HEK293 (cell line): ENCODE measurements at regions not wholly inside any gene's neighbourhood (a gene's known extent, or its start where the extent isn't known, plus 50 kb on each side); places are given as distances from the start of the nearest gene placed in this dataset.

Experiments used
- TCF7L2 ChIP-seq: IDR thresholded peaks from 2 replicates; pipeline ENCODE4 v1.6.1; 2011; ENCODE audit warnings: low read depth, mild to moderate bottlenecking, inconsistent platforms, low read length, moderate library complexity, borderline replicate concordance
- ZBTB20 ChIP-seq: fragments of 450-650 bp; formaldehyde crosslinking; IDR thresholded peaks from 2 replicates; pipeline ENCODE4 v1.5.1; 2016; ENCODE audit warnings: missing biosample characterization, missing genetic modification characterization
- ZEB2 ChIP-seq: fragments of 450-650 bp; formaldehyde crosslinking; IDR thresholded peaks from 2 replicates; pipeline ENCODE4 v1.5.1; 2016; ENCODE audit warnings: missing biosample characterization, missing genetic modification characterization
- ZNF184 ChIP-seq: fragments of 450-650 bp; IDR thresholded peaks from 2 replicates; pipeline ENCODE4 v1.5.1; 2018; ENCODE audit warnings: missing biosample characterization, mild to moderate bottlenecking, missing genetic modification characterization
- ZNF274 ChIP-seq, 2 experiments: fragments of 200-500 bp in 1 of 2; fragments of 450-650 bp in 1 of 2; sonication (Bioruptor generic) in 1 of 2; formaldehyde crosslinking in 1 of 2; IDR thresholded peaks; 2 replicates each; pipeline versions ENCODE4 v1.5.1 to v1.6.1; 2014 to 2016; ENCODE audit warnings: borderline replicate concordance in 1 of 2, inconsistent platforms in 1 of 2, low read length in 1 of 2, missing biosample characterization in 1 of 2, missing genetic modification characterization in 1 of 2
- ZNF324 ChIP-seq: fragments of 450-650 bp; formaldehyde crosslinking; IDR thresholded peaks from 2 replicates; pipeline ENCODE4 v1.5.1; 2016; ENCODE audit warnings: missing biosample characterization, missing genetic modification characterization
- ZNF335 ChIP-seq: fragments of 450-650 bp; formaldehyde crosslinking; conservative IDR thresholded peaks from 2 replicates; pipeline ENCODE4 v1.5.1; 2016; ENCODE audit warnings: missing biosample characterization, missing genetic modification characterization
- ZSCAN16 ChIP-seq: fragments of 450-650 bp; formaldehyde crosslinking; IDR thresholded peaks from 2 replicates; pipeline ENCODE4 v1.5.1; 2016; ENCODE audit warnings: missing biosample characterization, missing genetic modification characterization
- TF ChIP-seq, protein P1 (sequence below): fragments of 450-650 bp; formaldehyde crosslinking; IDR thresholded peaks from 2 replicates; pipeline ENCODE4 v1.5.1; 2016; ENCODE audit warnings: missing biosample characterization, missing genetic modification characterization
- TF ChIP-seq, protein P2 (sequence below): fragments of 450-650 bp; formaldehyde crosslinking; IDR thresholded peaks from 2 replicates; pipeline ENCODE4 v1.5.1; 2016; ENCODE audit warnings: missing biosample characterization, missing genetic modification characterization, low read depth
- TF ChIP-seq, protein P3 (sequence below): fragments of 450-650 bp; formaldehyde crosslinking; IDR thresholded peaks from 2 replicates; pipeline ENCODE4 v1.5.1; 2016; ENCODE audit warnings: missing biosample characterization, missing genetic modification characterization

DNA sequence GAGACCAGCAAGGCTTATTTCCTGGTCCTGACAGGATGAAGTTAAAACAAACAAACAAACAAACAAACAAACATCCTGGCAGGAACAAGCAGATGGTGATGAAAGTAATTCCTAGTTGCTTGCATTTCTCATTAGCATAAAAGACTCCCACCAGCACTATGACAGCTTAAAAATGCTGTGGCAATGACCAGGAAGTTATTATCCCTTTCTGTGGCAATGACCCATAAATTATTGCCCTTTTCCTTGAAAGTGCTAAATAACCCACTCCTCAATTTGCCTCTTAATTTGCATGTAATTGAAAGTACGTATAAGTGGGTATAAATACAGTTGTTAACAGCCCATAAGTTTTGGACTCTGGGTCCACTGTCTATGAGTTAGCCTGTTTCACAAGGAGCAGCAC lies 727.6 kb upstream of the NEGR1 start:
- TF ChIP-seq ZBTB20 = no peak
- TF ChIP-seq TCF7L2 = no peak
- TF ChIP-seq ZEB2 (tag by site-specific recombination) = no peak
- TF ChIP-seq, protein P1, sequence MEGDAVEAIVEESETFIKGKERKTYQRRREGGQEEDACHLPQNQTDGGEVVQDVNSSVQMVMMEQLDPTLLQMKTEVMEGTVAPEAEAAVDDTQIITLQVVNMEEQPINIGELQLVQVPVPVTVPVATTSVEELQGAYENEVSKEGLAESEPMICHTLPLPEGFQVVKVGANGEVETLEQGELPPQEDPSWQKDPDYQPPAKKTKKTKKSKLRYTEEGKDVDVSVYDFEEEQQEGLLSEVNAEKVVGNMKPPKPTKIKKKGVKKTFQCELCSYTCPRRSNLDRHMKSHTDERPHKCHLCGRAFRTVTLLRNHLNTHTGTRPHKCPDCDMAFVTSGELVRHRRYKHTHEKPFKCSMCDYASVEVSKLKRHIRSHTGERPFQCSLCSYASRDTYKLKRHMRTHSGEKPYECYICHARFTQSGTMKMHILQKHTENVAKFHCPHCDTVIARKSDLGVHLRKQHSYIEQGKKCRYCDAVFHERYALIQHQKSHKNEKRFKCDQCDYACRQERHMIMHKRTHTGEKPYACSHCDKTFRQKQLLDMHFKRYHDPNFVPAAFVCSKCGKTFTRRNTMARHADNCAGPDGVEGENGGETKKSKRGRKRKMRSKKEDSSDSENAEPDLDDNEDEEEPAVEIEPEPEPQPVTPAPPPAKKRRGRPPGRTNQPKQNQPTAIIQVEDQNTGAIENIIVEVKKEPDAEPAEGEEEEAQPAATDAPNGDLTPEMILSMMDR (tag by site-specific recombination) = no peak
- TF ChIP-seq, protein P2, sequence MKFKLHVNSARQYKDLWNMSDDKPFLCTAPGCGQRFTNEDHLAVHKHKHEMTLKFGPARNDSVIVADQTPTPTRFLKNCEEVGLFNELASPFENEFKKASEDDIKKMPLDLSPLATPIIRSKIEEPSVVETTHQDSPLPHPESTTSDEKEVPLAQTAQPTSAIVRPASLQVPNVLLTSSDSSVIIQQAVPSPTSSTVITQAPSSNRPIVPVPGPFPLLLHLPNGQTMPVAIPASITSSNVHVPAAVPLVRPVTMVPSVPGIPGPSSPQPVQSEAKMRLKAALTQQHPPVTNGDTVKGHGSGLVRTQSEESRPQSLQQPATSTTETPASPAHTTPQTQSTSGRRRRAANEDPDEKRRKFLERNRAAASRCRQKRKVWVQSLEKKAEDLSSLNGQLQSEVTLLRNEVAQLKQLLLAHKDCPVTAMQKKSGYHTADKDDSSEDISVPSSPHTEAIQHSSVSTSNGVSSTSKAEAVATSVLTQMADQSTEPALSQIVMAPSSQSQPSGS (tag by site-specific recombination) = no peak
- no peak for TF ChIP-seq ZNF274 (IDR thresholded peaks at IDR 0.05; ENCODE audit: low read length)
- no peak for TF ChIP-seq ZNF274 (tag by site-specific recombination; IDR thresholded peaks at IDR 0.05; ENCODE audit: borderline replicate concordance)
- TF ChIP-seq ZSCAN16 (tag by site-specific recombination) = no peak
- no peak for TF ChIP-seq ZNF335 (tag by site-specific recombination)
- TF ChIP-seq ZNF324 = no peak
- TF ChIP-seq, protein P3, sequence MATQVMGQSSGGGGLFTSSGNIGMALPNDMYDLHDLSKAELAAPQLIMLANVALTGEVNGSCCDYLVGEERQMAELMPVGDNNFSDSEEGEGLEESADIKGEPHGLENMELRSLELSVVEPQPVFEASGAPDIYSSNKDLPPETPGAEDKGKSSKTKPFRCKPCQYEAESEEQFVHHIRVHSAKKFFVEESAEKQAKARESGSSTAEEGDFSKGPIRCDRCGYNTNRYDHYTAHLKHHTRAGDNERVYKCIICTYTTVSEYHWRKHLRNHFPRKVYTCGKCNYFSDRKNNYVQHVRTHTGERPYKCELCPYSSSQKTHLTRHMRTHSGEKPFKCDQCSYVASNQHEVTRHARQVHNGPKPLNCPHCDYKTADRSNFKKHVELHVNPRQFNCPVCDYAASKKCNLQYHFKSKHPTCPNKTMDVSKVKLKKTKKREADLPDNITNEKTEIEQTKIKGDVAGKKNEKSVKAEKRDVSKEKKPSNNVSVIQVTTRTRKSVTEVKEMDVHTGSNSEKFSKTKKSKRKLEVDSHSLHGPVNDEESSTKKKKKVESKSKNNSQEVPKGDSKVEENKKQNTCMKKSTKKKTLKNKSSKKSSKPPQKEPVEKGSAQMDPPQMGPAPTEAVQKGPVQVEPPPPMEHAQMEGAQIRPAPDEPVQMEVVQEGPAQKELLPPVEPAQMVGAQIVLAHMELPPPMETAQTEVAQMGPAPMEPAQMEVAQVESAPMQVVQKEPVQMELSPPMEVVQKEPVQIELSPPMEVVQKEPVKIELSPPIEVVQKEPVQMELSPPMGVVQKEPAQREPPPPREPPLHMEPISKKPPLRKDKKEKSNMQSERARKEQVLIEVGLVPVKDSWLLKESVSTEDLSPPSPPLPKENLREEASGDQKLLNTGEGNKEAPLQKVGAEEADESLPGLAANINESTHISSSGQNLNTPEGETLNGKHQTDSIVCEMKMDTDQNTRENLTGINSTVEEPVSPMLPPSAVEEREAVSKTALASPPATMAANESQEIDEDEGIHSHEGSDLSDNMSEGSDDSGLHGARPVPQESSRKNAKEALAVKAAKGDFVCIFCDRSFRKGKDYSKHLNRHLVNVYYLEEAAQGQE (tag by site-specific recombination) = no peak
- TF ChIP-seq ZNF184 (tag by site-specific recombination) = no peak
